OCI-LY7 (cell line): ENCODE measurements at regions not wholly inside any gene's neighbourhood (a gene's known extent, or its start where the extent isn't known, plus 50 kb on each side); places are given as distances from the start of the nearest gene placed in this dataset.

ENCODE experiments used
- BruUV-seq: library from RNA; stranded (reverse); fragments of 400-500 nt; replicated peaks from 2 replicates; lab custom pipeline; 2021; lab: Mats Ljungman, UMichigan
- CTCF ChIA-PET: fragments of 300-600 bp; sonication (Branson Sonifier 250); formaldehyde crosslinking; loops from one replicate; lab custom pipeline; 2022; ENCODE audit warnings: antibody characterized with exemption; ENCODE audit not compliant: unreplicated experiment; lab: Charles Lee
- POLR2A ChIA-PET: fragments of 300-600 bp; sonication (Branson Sonifier 250); formaldehyde crosslinking; loops from one replicate; lab custom pipeline; 2022; ENCODE audit warnings: antibody characterized with exemption; lab: Charles Lee
- DNase-seq: peaks from one replicate; pipeline ENCODE4 v3.0.0-alpha.2; 2015; ENCODE audit warnings: low spot score
- H2AFZ ChIP-seq: fragments of 200-600 bp; sonication (generic), shearing (Covaris generic); 2 replicates; pipeline ENCODE4 v1.6.1; 2014; ENCODE audit warnings: mild to moderate bottlenecking, antibody characterized with exemption, low read length, moderate library complexity
- H3K27ac ChIP-seq: fragments of 200-600 bp; sonication (generic); 2 replicates; pipeline ENCODE4 v1.5.1; 2014; ENCODE audit warnings: mixed run types, low read depth, mild to moderate bottlenecking, moderate library complexity, low read length, inconsistent platforms; ENCODE audit not compliant: poor library complexity, severe bottlenecking
- H3K36me3 ChIP-seq: fragments of 200-600 bp; sonication (generic); 2 replicates; pipeline ENCODE4 v1.6.1; 2014; ENCODE audit warnings: mild to moderate bottlenecking, antibody characterized with exemption, low read length, moderate library complexity, mixed read lengths; ENCODE audit not compliant: insufficient read depth
- H3K4me1 ChIP-seq: fragments of 200-600 bp; sonication (generic); 2 replicates; pipeline ENCODE4 v1.5.1; 2014; ENCODE audit warnings: mild to moderate bottlenecking, low read length; ENCODE audit not compliant: insufficient read depth, poor library complexity, severe bottlenecking
- H3K4me2 ChIP-seq: fragments of 200-600 bp; sonication (generic); 2 replicates; pipeline ENCODE4 v1.6.1; 2014; ENCODE audit warnings: mild to moderate bottlenecking, low read length
- H3K4me3 ChIP-seq: fragments of 200-600 bp; sonication (generic); 2 replicates; pipeline ENCODE4 v1.5.1; 2014; ENCODE audit warnings: mild to moderate bottlenecking, low read depth, low read length; ENCODE audit not compliant: poor library complexity, severe bottlenecking
- H3K79me2 ChIP-seq: fragments of 200-600 bp; sonication (generic); 2 replicates; pipeline ENCODE4 v1.6.1; 2016; ENCODE audit warnings: low read depth, mild to moderate bottlenecking, low read length, moderate library complexity, mixed read lengths; ENCODE audit not compliant: insufficient read depth
- H3K9me2 ChIP-seq: fragments of 200-600 bp; sonication (generic); 2 replicates; pipeline ENCODE4 v1.6.1; 2016; ENCODE audit warnings: mild to moderate bottlenecking, low read length, mixed read lengths; ENCODE audit not compliant: insufficient read depth
- H3K9me3 ChIP-seq: fragments of 200-600 bp; sonication (generic); 2 replicates; pipeline ENCODE4 v1.6.1; 2014; ENCODE audit warnings: mild to moderate bottlenecking, mixed run types, low read length, mixed read lengths
- H4K20me1 ChIP-seq: fragments of 200-600 bp; sonication (generic); 2 replicates; pipeline ENCODE4 v1.6.1; 2014; ENCODE audit warnings: mild to moderate bottlenecking, antibody characterized with exemption, low read length, moderate library complexity, mixed read lengths; ENCODE audit not compliant: insufficient read depth
- CTCF ChIP-seq: fragments of 200-600 bp; sonication (generic); conservative IDR thresholded peaks from 2 replicates; pipeline ENCODE4 v1.5.1; 2014; ENCODE audit warnings: mild to moderate bottlenecking, antibody characterized with exemption, low read length, moderate library complexity, mixed read lengths
- EZH2phosphoT487 ChIP-seq: fragments of 200-600 bp; sonication (generic); IDR thresholded peaks from 2 replicates; pipeline ENCODE4 v1.6.1; 2018; ENCODE audit warnings: low read depth, borderline replicate concordance, mild to moderate bottlenecking, mixed run types, antibody characterized with exemption, low read length, moderate library complexity, mixed read lengths
- intact Hi-C: fragments of 100-400 bp; cut with micrococcal nuclease; formaldehyde crosslinking; loops from one replicate; pipeline ENCODE4 v1.10.0; 2022; ENCODE audit not compliant: unreplicated experiment

GRCh38 chr20:21874127-21874526 is 168.7 kb downstream of the PAX1 start:
- CTCF ChIA-PET: no interaction called here
- no peaks in the 10 kb centered on the region for H4K20me1 ChIP-seq
- POLR2A ChIA-PET: interaction anchor here (0.6 kb wide), 1 partner anchor 565 kb away, joined by 4 read pairs; no protein-coding TSS in a partner anchor
- no peaks in the 10 kb centered on the region for H3K79me2 ChIP-seq
- no peaks in the 10 kb centered on the region for H3K9me3 ChIP-seq
- H3K9me2 ChIP-seq: no peaks in the 10 kb centered on the region
- H3K4me1 ChIP-seq: no peaks in the 10 kb centered on the region
- no peaks in the 10 kb centered on the region for H3K36me3 ChIP-seq
- H3K4me2 ChIP-seq: no peak overlapping the region
- intact Hi-C loops: no loop called here
- DNase-seq: no peak
- H3K27ac ChIP-seq: no peak overlapping the region
- BruUV-seq: no TSS peak
- H3K4me3 ChIP-seq: no peak overlapping the region
- TF ChIP-seq CTCF (no peak), EZH2phosphoT487 (no peak)
- H2AFZ ChIP-seq: no peak overlapping the region

GRCh38 chr20:21873291-21873690 is 167.8 kb downstream of the PAX1 start:
- ChIA-PET CTCF (no interaction called here), POLR2A (no interaction called here)
- Histone ChIP-seq H3K4me1 (no peaks in the 10 kb centered on the region), H3K36me3 (no peaks in the 10 kb centered on the region), H3K4me3 (no peak overlapping the region), H2AFZ (no peak overlapping the region), H4K20me1 (no peaks in the 10 kb centered on the region), H3K9me3 (no peaks in the 10 kb centered on the region), H3K9me2 (no peaks in the 10 kb centered on the region), H3K4me2 (no peak overlapping the region), H3K79me2 (no peaks in the 10 kb centered on the region), H3K27ac (no peak overlapping the region)
- DNase-seq: no peak
- BruUV-seq: no TSS peak
- TF ChIP-seq EZH2phosphoT487 (no peak), CTCF (no peak)
- intact Hi-C loops: no loop called here

GRCh38 chr20:21867811-21868210 is 162.3 kb downstream of the PAX1 start:
- Histone ChIP-seq H4K20me1 (no peaks in the 10 kb centered on the region), H3K79me2 (no peaks in the 10 kb centered on the region), H3K4me2 (no peak overlapping the region), H2AFZ (no peak overlapping the region), H3K27ac (no peak overlapping the region), H3K36me3 (no peaks in the 10 kb centered on the region), H3K4me3 (no peak overlapping the region), H3K9me2 (no peaks in the 10 kb centered on the region), H3K9me3 (no peaks in the 10 kb centered on the region), H3K4me1 (no peaks in the 10 kb centered on the region)
- BruUV-seq: no TSS peak
- TF ChIP-seq EZH2phosphoT487: no peak
- no peak for TF ChIP-seq CTCF
- ChIA-PET CTCF (no interaction called here), POLR2A (interaction anchor here (0.7 kb wide), 1 partner anchor 161 kb away, joined by 3 read pairs; no protein-coding TSS in a partner anchor)
- intact Hi-C loops: no loop called here
- DNase-seq: no peak
